ENCODE measurements at regions not wholly inside any gene's neighbourhood (a gene's known extent, or its start where the extent isn't known, plus 50 kb on each side); places are given as distances from the start of the nearest gene placed in this dataset.

GRCh38 chr4:164207460-164207859, 546.5 kb upstream of the SMIM31 start (continued):
- TF ChIP-seq FOSL1 (IDR thresholded peaks at IDR 0.05; ENCODE audit: insufficient read depth, low read depth, low read length) (no peak), KDM4A (IDR thresholded peaks at IDR 0.05; ENCODE audit: low read depth, low read length, severe bottlenecking) (no peak)

Measured in H1 (cell line).